Activated T-cell treated with anti-CD3 and anti-CD28 coated beads, Interleukin-2, amount 50 U/mL, for 4 hours (primary cell): ENCODE measurements at regions not wholly inside any gene's neighbourhood (a gene's known extent, or its start where the extent isn't known, plus 50 kb on each side); places are given as distances from the start of the nearest gene placed in this dataset.

ENCODE experiments used
- ATAC-seq, 2 donors: fragments of 200-7000 bp; cut with Tn5 transposase; one replicate each; pipeline ENCODE4 v1.10.0; 2021
- DNase-seq: peaks from one replicate; pipeline ENCODE4 v3.0.0-alpha.2; 2020
- H3K27me3 Mint-ChIP-seq: one replicate; pipeline ENCODE4 v1.8.0; 2021; ENCODE audit warnings: low read depth, mixed read lengths
- H3K36me3 Mint-ChIP-seq: one replicate; pipeline ENCODE4 v1.8.0; 2022; ENCODE audit warnings: mixed read lengths; ENCODE audit not compliant: insufficient read depth
- H3K4me1 Mint-ChIP-seq: one replicate; pipeline ENCODE4 v1.8.0; 2021; ENCODE audit warnings: low read depth, mixed read lengths
- H3K4me3 Mint-ChIP-seq: one replicate; pipeline ENCODE4 v1.8.0; 2021; ENCODE audit warnings: mild to moderate bottlenecking, moderate library complexity, mixed read lengths
- H3K9me3 Mint-ChIP-seq: one replicate; pipeline ENCODE4 v1.8.0; 2021; ENCODE audit warnings: mixed read lengths

DNA sequence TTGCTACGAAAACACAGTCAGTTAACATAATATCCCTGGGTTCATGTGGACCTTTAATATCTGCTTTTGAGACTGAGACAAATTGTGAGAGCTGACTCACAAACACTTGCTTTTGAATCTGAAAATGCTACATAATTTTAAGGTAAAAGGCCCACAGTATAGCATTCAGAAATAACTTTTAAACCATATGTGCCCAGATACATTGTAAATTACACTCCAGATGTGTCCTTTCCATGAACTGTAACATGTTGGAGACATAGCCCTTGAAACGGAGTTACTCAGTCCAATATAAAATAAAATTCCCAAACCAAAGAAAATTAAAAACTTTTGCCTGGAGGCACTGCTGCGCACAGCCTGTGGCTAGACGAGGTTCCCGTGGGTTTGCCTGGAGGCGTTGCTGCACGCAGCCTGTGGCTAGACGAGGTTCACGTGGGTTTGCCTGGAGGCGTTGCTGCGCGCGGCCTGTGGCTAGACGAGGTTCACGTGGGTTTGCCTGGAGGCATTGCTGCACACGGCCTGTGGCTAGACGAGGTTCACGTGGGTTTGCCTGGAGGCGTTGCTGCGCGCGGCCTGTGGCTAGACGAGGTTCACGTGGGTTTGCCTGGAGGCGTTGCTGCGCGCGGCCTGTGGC is 131.9 kb upstream of the ALKAL2 start:
- peaks cover 12% of the 10 kb centered on the region for H3K27me3 Mint-ChIP-seq

DNA sequence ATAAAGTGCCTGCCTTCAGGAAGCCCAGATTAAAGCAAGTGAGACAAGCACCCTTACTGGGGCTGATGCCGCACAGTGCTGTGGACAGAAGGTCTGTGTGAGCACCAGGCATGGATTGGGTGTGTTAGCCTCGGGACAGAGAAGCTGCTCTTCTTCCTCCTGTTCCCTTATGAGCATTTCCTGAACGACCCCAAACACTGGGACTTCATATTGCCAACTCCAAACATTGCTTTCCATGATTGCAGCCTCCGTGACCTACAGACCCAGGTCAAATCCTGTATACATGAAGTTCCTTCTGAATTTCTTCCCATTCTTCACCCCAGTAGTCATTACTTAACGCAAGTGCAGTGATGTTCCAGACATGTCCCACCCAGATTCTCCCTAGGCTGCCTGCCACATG is 129.8 kb upstream of the ALKAL2 start:
- ATAC-seq (no peak), DNase-seq (no peak)
- H3K4me1 Mint-ChIP-seq, result peaks cover 3% of the 10 kb centered on the region
- no peak overlapping the region for H3K4me3 Mint-ChIP-seq
- H3K27me3 Mint-ChIP-seq, result peaks cover 15% of the 10 kb centered on the region
- no peaks in the 10 kb centered on the region for H3K9me3 Mint-ChIP-seq
- no peaks in the 10 kb centered on the region for H3K36me3 Mint-ChIP-seq

More for the DNA sequence above, 131.9 kb upstream of the ALKAL2 start:
- ATAC-seq, result no peak
- no peak overlapping the region for H3K4me3 Mint-ChIP-seq
- H3K4me1 Mint-ChIP-seq, result peaks cover 5% of the 10 kb centered on the region
- H3K36me3 Mint-ChIP-seq, result no peaks in the 10 kb centered on the region
- no peaks in the 10 kb centered on the region for H3K9me3 Mint-ChIP-seq
- DNase-seq, result no peak

GRCh38 chr2:417006-417405 is 129.1 kb upstream of the ALKAL2 start:
- H3K9me3 Mint-ChIP-seq, result no peaks in the 10 kb centered on the region
- ATAC-seq (no peak), DNase-seq (no peak)
- no peaks in the 10 kb centered on the region for H3K36me3 Mint-ChIP-seq
- no peak overlapping the region for H3K4me3 Mint-ChIP-seq
- peaks cover 3% of the 10 kb centered on the region for H3K4me1 Mint-ChIP-seq
- H3K27me3 Mint-ChIP-seq, result peaks cover 16% of the 10 kb centered on the region

DNA sequence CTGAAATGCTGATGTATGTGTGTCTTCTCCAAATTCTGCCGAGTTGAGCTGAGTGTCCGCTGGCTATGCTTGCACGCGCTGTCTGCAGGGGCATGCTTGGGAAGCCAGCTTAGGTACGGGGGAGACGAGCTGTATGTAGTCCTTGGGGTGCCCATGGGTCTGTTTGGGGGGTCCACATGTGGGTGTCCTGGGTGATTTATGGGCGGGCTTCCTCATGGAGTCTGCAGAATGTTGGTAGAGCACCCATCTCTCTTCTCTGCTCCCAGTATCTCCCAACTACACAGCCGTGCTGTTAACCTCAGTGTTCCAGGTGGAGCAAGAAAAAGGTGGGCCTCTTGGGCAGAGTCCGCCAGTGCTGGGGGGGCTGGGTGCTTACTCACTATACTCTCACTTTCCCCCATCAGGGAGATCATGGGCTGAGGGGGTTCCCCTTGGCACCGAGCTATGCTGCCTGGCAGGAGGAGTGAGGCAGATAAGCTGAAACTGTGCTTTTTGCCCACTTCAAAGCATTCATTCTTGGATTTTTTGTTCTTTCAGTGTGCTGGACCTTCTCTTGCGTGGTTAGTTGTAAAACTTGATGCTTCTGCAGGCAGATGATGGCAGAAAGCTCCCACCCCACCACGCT is 128.2 kb upstream of the ALKAL2 start:
- Mint-ChIP-seq H3K27me3 (peaks cover 14% of the 10 kb centered on the region), H3K36me3 (no peaks in the 10 kb centered on the region), H3K4me1 (peaks cover 3% of the 10 kb centered on the region), H3K9me3 (no peaks in the 10 kb centered on the region), H3K4me3 (no peak overlapping the region)
- DNase-seq, result no peak
- no peak for ATAC-seq

GRCh38 chr2:409523-409922 is 121.6 kb upstream of the ALKAL2 start:
- Mint-ChIP-seq H3K36me3 (no peaks in the 10 kb centered on the region), H3K4me3 (no peak overlapping the region), H3K4me1 (no peaks in the 10 kb centered on the region), H3K27me3 (peaks cover 6% of the 10 kb centered on the region), H3K9me3 (peaks cover 5% of the 10 kb centered on the region)
- DNase-seq (no peak), ATAC-seq (no peak)

- ATAC-seq, result no peak
- Mint-ChIP-seq H3K4me3 (no peak overlapping the region), H3K36me3 (no peaks in the 10 kb centered on the region), H3K4me1 (no peaks in the 10 kb centered on the region), H3K27me3 (peaks cover under 1% of the 10 kb centered on the region), H3K9me3 (peaks cover 11% of the 10 kb centered on the region)
- no peak for DNase-seq
Observed at GRCh38 chr2:407630-408029, 119.7 kb upstream of the ALKAL2 start.

- H3K4me3 Mint-ChIP-seq, result no peak overlapping the region
- H3K4me1 Mint-ChIP-seq, result no peaks in the 10 kb centered on the region
- no peaks in the 10 kb centered on the region for H3K27me3 Mint-ChIP-seq
- no peak for DNase-seq
- no peaks in the 10 kb centered on the region for H3K36me3 Mint-ChIP-seq
- no peak for ATAC-seq
- H3K9me3 Mint-ChIP-seq, result peaks cover 11% of the 10 kb centered on the region
Observed at GRCh38 chr2:406876-407275, 119.0 kb upstream of the ALKAL2 start.

DNA sequence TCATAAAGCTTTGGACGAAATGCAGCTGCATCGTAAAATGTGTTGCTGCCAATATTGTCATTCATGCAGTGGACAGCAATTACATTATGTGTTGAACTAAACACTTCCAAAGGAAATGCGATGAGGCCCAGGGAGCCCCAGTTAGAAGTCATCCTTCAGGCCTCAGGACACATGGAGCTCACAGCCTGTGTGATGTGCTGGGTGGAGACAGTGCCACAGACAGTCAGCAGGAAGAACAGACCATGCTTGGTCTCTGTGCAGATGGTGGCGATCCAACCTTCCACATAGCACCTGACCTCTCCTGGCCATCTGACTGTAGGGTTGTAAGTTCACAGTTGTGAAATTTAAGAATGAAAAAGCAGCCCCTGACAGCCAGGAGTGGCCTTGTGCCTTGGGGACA is 118.3 kb upstream of the ALKAL2 start:
- DNase-seq (no peak), ATAC-seq (no peak)
- H3K4me3 Mint-ChIP-seq, result no peak overlapping the region
- H3K27me3 Mint-ChIP-seq, result no peaks in the 10 kb centered on the region
- H3K9me3 Mint-ChIP-seq, result peaks cover 11% of the 10 kb centered on the region
- H3K4me1 Mint-ChIP-seq, result no peaks in the 10 kb centered on the region
- H3K36me3 Mint-ChIP-seq, result no peaks in the 10 kb centered on the region

DNA sequence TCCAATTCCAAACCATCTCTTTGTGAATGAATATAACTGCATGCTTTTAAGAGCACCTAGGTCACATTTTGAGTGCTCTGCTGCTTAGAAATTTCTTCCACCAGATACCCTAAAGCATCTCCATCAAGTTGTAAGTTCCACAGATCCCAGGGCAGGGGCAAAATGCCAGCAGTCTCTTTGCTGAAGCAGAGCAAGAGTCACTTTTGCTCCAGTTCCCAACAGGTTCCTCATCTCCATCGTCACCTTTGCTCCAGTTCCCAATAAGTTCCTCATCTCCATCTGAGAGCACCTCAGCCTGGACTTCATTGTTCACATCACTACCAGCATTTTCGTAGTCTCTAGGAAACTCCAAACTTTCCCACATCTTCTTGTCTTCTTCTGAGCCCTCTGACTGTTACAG is 116.7 kb upstream of the ALKAL2 start:
- H3K36me3 Mint-ChIP-seq, result no peaks in the 10 kb centered on the region
- ATAC-seq (no peak), DNase-seq (no peak)
- H3K4me1 Mint-ChIP-seq, result no peaks in the 10 kb centered on the region
- peaks cover 11% of the 10 kb centered on the region for H3K9me3 Mint-ChIP-seq
- no peak overlapping the region for H3K4me3 Mint-ChIP-seq
- no peaks in the 10 kb centered on the region for H3K27me3 Mint-ChIP-seq

- Mint-ChIP-seq H3K4me3 (no peak overlapping the region), H3K4me1 (no peaks in the 10 kb centered on the region), H3K36me3 (no peaks in the 10 kb centered on the region), H3K27me3 (no peaks in the 10 kb centered on the region), H3K9me3 (peaks cover 11% of the 10 kb centered on the region)
- ATAC-seq, result no peak
- no peak for DNase-seq
Observed at GRCh38 chr2:403682-404081, 115.8 kb upstream of the ALKAL2 start.

- no peak for ATAC-seq
- no peak overlapping the region for H3K4me3 Mint-ChIP-seq
- H3K4me1 Mint-ChIP-seq, result no peaks in the 10 kb centered on the region
- H3K9me3 Mint-ChIP-seq, result peaks cover 11% of the 10 kb centered on the region
- H3K27me3 Mint-ChIP-seq, result no peaks in the 10 kb centered on the region
- no peak for DNase-seq
- no peaks in the 10 kb centered on the region for H3K36me3 Mint-ChIP-seq
Observed at GRCh38 chr2:402721-403120, 114.8 kb upstream of the ALKAL2 start.

DNA sequence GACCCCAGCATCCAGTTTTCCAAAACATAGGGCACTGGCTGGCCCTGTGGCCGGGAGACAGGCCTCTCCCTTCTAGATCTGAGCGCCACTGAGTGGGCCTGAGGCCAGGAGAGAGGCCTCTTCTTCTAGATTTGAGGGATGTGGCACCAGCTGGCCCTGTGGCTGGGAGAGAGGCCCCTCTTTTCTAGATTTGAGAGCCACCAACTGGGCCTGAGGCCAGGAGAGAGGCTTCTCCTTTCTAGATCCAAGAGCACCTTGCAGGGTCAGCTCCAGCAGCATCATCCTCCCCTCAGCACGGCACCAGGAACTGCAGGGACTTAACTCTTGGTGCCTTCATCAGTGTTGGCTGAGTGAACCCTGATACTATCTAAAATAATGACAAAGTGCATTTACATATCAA is 114.3 kb upstream of the ALKAL2 start:
- H3K36me3 Mint-ChIP-seq, result no peaks in the 10 kb centered on the region
- H3K4me1 Mint-ChIP-seq, result no peaks in the 10 kb centered on the region
- ATAC-seq (no peak), DNase-seq (no peak)
- peaks cover 11% of the 10 kb centered on the region for H3K9me3 Mint-ChIP-seq
- no peak overlapping the region for H3K4me3 Mint-ChIP-seq
- no peaks in the 10 kb centered on the region for H3K27me3 Mint-ChIP-seq

GRCh38 chr2:401019-401679 is 113.3 kb upstream of the ALKAL2 start:
- no peaks in the 10 kb centered on the region for H3K36me3 Mint-ChIP-seq
- no peaks in the 10 kb centered on the region for H3K4me1 Mint-ChIP-seq
- no peaks in the 10 kb centered on the region for H3K27me3 Mint-ChIP-seq
- ATAC-seq (no peak), DNase-seq (no peak)
- H3K4me3 Mint-ChIP-seq, result no peak overlapping the region
- peaks cover 11% of the 10 kb centered on the region for H3K9me3 Mint-ChIP-seq

DNA sequence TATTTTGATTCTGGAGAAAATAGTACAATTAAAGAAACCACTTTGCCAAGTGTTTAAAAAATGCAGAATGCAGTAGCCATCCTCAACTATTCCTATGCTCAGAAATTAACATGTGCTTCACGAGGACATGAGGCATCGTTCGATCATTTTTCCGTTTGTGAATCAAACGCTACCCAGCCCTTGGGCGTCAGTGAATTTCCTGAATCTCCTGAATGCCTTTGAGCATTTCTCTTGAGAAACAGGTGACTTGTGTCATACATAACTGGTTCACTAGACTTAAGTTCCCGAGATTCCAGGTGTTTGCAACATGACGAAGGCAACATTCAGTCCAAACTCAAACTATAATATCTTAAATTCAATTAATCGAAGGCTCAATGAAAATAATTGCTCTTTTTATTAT is 110.0 kb upstream of the ALKAL2 start:
- Mint-ChIP-seq H3K27me3 (peaks cover 6% of the 10 kb centered on the region), H3K9me3 (no peaks in the 10 kb centered on the region), H3K4me3 (no peak overlapping the region), H3K4me1 (peaks cover 16% of the 10 kb centered on the region), H3K36me3 (no peaks in the 10 kb centered on the region)
- DNase-seq (no peak), ATAC-seq (no peak)

DNA sequence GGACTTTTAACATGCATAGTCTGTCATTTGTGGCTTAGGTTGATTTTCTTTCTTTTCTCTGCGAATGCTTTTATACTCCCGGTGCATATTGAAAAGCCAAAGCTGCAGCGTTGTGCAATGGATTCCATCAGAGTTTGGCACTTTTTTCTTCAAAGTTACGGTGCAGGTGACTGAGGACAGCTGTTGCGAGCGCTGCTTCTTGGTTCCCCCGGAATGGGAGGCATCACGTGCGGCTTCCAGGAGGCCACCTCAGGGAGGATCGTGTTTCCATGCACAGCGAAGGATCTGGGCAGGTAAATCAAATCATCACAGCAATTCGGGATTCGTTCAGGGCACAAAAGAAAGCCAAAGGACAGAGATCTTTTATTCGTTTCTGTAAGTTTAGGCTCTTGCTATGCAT is 109.6 kb upstream of the ALKAL2 start:
- Mint-ChIP-seq H3K36me3 (no peaks in the 10 kb centered on the region), H3K27me3 (peaks cover 6% of the 10 kb centered on the region), H3K4me1 (peaks cover 17% of the 10 kb centered on the region), H3K4me3 (no peak overlapping the region), H3K9me3 (no peaks in the 10 kb centered on the region)
- no peak for ATAC-seq
- no peak for DNase-seq
